Activated CD8-positive, alpha-beta T cell treated with anti-CD3 and anti-CD28 coated beads for 36 hours (primary cell): ENCODE measurements at regions not wholly inside any gene's neighbourhood (a gene's known extent, or its start where the extent isn't known, plus 50 kb on each side); places are given as distances from the start of the nearest gene placed in this dataset.

Experiments
- ATAC-seq: fragments of 200-7000 bp; cut with Tn5 transposase; one replicate; pipeline ENCODE4 v1.10.0; 2021; ENCODE audit warnings: mild to moderate bottlenecking, moderate library complexity
- CTCF ChIA-PET: fragments of 350-600 bp; sonication (Branson Sonifier 250); formaldehyde crosslinking; loops from one replicate; lab custom pipeline; 2021; ENCODE audit warnings: antibody characterized with exemption; lab: Charles Lee
- POLR2A ChIA-PET: fragments of 350-600 bp; sonication (Branson Sonifier 250); formaldehyde crosslinking; loops from one replicate; lab custom pipeline; 2021; ENCODE audit warnings: antibody characterized with exemption; lab: Charles Lee
- DNase-seq: peaks from one replicate; pipeline ENCODE4 v3.0.0-alpha.2; 2020
- H3K27ac Mint-ChIP-seq: one replicate; pipeline ENCODE4 v1.8.0; 2021; ENCODE audit warnings: mild to moderate bottlenecking, mixed read lengths
- H3K27me3 Mint-ChIP-seq: one replicate; pipeline ENCODE4 v1.8.0; 2021; ENCODE audit warnings: mixed read lengths
- H3K36me3 Mint-ChIP-seq: one replicate; pipeline ENCODE4 v1.8.0; 2021; ENCODE audit warnings: low read depth, mixed read lengths
- H3K4me1 Mint-ChIP-seq: one replicate; pipeline ENCODE4 v1.8.0; 2021; ENCODE audit warnings: low read depth, mixed read lengths
- H3K4me3 Mint-ChIP-seq: one replicate; pipeline ENCODE4 v1.8.0; 2021; ENCODE audit warnings: mild to moderate bottlenecking, moderate library complexity, mixed read lengths
- H3K9me3 Mint-ChIP-seq: one replicate; pipeline ENCODE4 v1.8.0; 2021; ENCODE audit warnings: mixed read lengths
- intact Hi-C: fragments of 100-400 bp; cut with micrococcal nuclease; formaldehyde crosslinking; loops from one replicate; pipeline ENCODE4 v1.10.0; 2022
- TF ChIP-seq, protein P1 (sequence below): fragments of 200-600 bp; IDR thresholded peaks from one replicate; pipeline ENCODE4 v1.8.0; 2022; ENCODE audit warnings: antibody characterized with exemption, mild to moderate bottlenecking

DNA sequence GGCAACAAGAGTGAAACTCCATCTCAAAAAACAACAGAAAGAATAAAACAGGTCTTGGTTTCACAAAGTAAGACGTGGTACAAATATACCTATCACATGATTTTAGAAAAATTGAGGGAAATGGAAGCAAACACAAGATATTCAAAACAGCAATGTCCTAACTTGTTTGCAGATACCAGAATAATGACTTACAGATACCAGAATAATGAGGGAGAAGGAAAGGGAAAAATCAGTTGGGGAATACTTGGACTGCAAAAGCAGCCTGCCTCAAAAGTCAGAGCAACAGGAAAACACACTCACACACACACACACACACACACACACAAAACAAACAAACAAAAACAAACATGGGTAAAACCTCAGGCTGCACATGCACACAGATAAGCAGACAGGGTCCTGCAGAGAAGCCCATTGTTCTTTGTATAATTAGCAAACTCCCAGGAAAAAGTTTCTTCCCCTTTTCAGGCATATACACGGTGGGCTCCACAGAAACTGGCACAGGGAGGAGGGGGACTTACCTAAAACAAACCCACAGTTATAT lies 65.7 kb upstream of the CAPRIN2 start:
- CTCF ChIA-PET = interaction anchor here (1.0 kb wide), 1 partner anchor 13 kb away, joined by 3 read pairs; no protein-coding TSS in a partner anchor
- Mint-ChIP-seq H3K27ac (no peak overlapping the region), H3K4me1 (peaks cover 9% of the 10 kb centered on the region), H3K36me3 (no peaks in the 10 kb centered on the region), H3K9me3 (no peaks in the 10 kb centered on the region), H3K27me3 (peaks cover 62% of the 10 kb centered on the region), H3K4me3 (no peak overlapping the region)
- POLR2A ChIA-PET = no interaction called here
- intact Hi-C loops = no loop called here
- no peak for DNase-seq
- ATAC-seq = no peak
- TF ChIP-seq, protein P1, sequence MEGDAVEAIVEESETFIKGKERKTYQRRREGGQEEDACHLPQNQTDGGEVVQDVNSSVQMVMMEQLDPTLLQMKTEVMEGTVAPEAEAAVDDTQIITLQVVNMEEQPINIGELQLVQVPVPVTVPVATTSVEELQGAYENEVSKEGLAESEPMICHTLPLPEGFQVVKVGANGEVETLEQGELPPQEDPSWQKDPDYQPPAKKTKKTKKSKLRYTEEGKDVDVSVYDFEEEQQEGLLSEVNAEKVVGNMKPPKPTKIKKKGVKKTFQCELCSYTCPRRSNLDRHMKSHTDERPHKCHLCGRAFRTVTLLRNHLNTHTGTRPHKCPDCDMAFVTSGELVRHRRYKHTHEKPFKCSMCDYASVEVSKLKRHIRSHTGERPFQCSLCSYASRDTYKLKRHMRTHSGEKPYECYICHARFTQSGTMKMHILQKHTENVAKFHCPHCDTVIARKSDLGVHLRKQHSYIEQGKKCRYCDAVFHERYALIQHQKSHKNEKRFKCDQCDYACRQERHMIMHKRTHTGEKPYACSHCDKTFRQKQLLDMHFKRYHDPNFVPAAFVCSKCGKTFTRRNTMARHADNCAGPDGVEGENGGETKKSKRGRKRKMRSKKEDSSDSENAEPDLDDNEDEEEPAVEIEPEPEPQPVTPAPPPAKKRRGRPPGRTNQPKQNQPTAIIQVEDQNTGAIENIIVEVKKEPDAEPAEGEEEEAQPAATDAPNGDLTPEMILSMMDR = no peak

- ChIA-PET CTCF (no interaction called here), POLR2A (no interaction called here)
- H3K27ac Mint-ChIP-seq = no peak overlapping the region
- no peaks in the 10 kb centered on the region for H3K36me3 Mint-ChIP-seq
- peaks cover 9% of the 10 kb centered on the region for H3K4me1 Mint-ChIP-seq
- H3K4me3 Mint-ChIP-seq = no peak overlapping the region
- TF ChIP-seq, protein P1 = no peak
- H3K9me3 Mint-ChIP-seq = no peaks in the 10 kb centered on the region
- no peak for DNase-seq
- intact Hi-C loops = no loop called here
- peaks cover 60% of the 10 kb centered on the region for H3K27me3 Mint-ChIP-seq
- ATAC-seq = no peak
Measured at GRCh38 chr12:30818562-30818961, 63.8 kb upstream of the CAPRIN2 start.

GRCh38 chr12:30816742-30817465 lies 62.2 kb upstream of the CAPRIN2 start:
- intact Hi-C loops = no loop called here
- Mint-ChIP-seq H3K9me3 (no peaks in the 10 kb centered on the region), H3K36me3 (no peaks in the 10 kb centered on the region), H3K4me1 (peaks cover 3% of the 10 kb centered on the region), H3K27ac (no peak overlapping the region), H3K27me3 (peaks cover 57% of the 10 kb centered on the region), H3K4me3 (no peak overlapping the region)
- DNase-seq (no peak), ATAC-seq (no peak)
- CTCF ChIA-PET = interaction anchor here (0.8 kb wide), 1 partner anchor 9 kb away, joined by 3 read pairs; no protein-coding TSS in a partner anchor
- POLR2A ChIA-PET = no interaction called here
- TF ChIP-seq, protein P1 = no peak

DNA sequence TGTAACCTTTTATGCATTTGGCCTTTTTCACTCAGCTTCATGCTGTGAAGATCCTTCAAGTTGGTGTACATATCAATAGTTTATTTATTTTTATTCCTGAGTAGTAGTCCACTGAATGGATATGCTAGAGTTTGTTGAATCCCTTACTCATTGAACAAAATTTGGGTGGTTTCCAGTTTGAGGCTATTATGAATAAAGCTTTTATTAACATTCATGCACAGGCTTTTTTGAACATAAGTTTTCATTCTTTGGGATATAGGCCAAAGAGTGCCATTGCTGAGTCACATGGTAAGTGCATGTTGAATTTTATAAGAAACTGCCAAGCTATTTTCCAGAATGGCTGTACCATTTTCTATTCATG lies 59.5 kb upstream of the CAPRIN2 start:
- no peaks in the 10 kb centered on the region for H3K4me1 Mint-ChIP-seq
- TF ChIP-seq, protein P1 = no peak
- H3K9me3 Mint-ChIP-seq = no peaks in the 10 kb centered on the region
- CTCF ChIA-PET = interaction anchor here (1.0 to 1.5 kb wide), 4 partner anchors 9 to 1295 kb away, joined by 3 to 4 read pairs (median 3); no protein-coding TSS in a partner anchor
- H3K27ac Mint-ChIP-seq = no peak overlapping the region
- ATAC-seq (no peak), DNase-seq (no peak)
- POLR2A ChIA-PET = interaction anchor here (0.6 kb wide), 1 partner anchor 502 kb away, joined by 3 read pairs; no protein-coding TSS in a partner anchor
- intact Hi-C loops = no loop called here
- no peak overlapping the region for H3K4me3 Mint-ChIP-seq
- peaks cover 45% of the 10 kb centered on the region for H3K27me3 Mint-ChIP-seq
- no peaks in the 10 kb centered on the region for H3K36me3 Mint-ChIP-seq
